Mucosa of descending colon (tissue), 3 donors: ENCODE measurements at regions not wholly inside any gene's neighbourhood (a gene's known extent, or its start where the extent isn't known, plus 50 kb on each side); places are given as distances from the start of the nearest gene placed in this dataset.

Source experiments
- ATAC-seq: fragments of 200-7000 bp; cut with Tn5 transposase; one replicate; pipeline ENCODE4 v1.9.1; 2020; ENCODE audit warnings: mild to moderate bottlenecking, moderate library complexity
- DNase-seq, 3 donors: peaks; one replicate each; pipeline ENCODE4 v3.0.0-alpha.2; 2020
- H3K36me3 ChIP-seq: fragments of 200-600 bp; one replicate; pipeline ENCODE4 v1.8.0; 2021; ENCODE audit warnings: low read depth, mild to moderate bottlenecking
- H3K4me1 ChIP-seq: fragments of 200-600 bp; one replicate; pipeline ENCODE4 v1.8.0; 2021; ENCODE audit warnings: low read depth, mild to moderate bottlenecking
- H3K4me3 ChIP-seq: fragments of 200-600 bp; one replicate; pipeline ENCODE4 v1.8.0; 2021; ENCODE audit warnings: mild to moderate bottlenecking
- H3K9me3 ChIP-seq: fragments of 200-600 bp; one replicate; pipeline ENCODE4 v1.8.0; 2021; ENCODE audit warnings: mild to moderate bottlenecking
- CTCF ChIP-seq: fragments of 200-600 bp; IDR thresholded peaks from one replicate; pipeline ENCODE4 v1.8.0; 2022; ENCODE audit warnings: antibody characterized with exemption, mild to moderate bottlenecking
- intact Hi-C, 2 donors: fragments of 100-400 bp; cut with DNase I in 1 of 2; cut with micrococcal nuclease in 1 of 2; formaldehyde crosslinking; loops; one replicate each; pipeline versions ENCODE4 v1.11.0 to v1.11.1; 2022; cut with DNase I, micrococcal nuclease
- donor health status: DM: no; HTN: no; CAD: no; lungs with moderate emphysema.
- donor health status: DM: no; HTN: no; CAD: no.
- donor health status: DM: no; HTN: yes; CAD: no.

GRCh38 chr13:107095876-107096275 is 527.9 kb upstream of the ARGLU1 start:
- no peaks in the 10 kb centered on the region for H3K36me3 ChIP-seq
- intact Hi-C loops: no loop called here
- ATAC-seq (no peak), DNase-seq (no peak)
- H3K4me3 ChIP-seq: no peak overlapping the region
- TF ChIP-seq CTCF: no peak
- no peaks in the 10 kb centered on the region for H3K4me1 ChIP-seq
- H3K9me3 ChIP-seq: no peaks in the 10 kb centered on the region

- no peak for ATAC-seq
- H3K36me3 ChIP-seq: no peaks in the 10 kb centered on the region
- no peaks in the 10 kb centered on the region for H3K9me3 ChIP-seq
- no peak for TF ChIP-seq CTCF
- no peak for DNase-seq
- no peaks in the 10 kb centered on the region for H3K4me1 ChIP-seq
- H3K4me3 ChIP-seq: no peak overlapping the region
- intact Hi-C loops: no loop called here
Observed at GRCh38 chr13:107091861-107092260, 523.9 kb upstream of the ARGLU1 start.

DNA sequence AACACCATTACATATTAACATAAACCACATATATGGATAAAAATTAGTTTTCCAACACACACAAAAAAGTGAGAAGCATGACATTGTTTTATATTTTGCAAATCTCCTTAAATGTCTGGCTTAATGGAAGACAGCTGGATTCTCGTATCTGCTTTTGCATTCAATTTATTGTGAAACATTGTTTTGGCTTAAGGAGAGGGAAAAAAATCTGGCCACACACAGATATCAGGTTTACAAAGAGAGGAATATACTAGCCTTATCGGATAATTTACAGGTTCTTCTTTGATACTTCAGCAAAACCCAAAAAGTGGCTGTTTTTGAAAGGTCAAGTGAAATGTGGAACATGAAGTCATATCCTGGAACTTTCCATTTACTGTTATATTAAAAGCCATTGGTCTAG is 523.5 kb upstream of the ARGLU1 start:
- TF ChIP-seq CTCF: no peak
- intact Hi-C loops: no loop called here
- DNase-seq: no peak
- Histone ChIP-seq H3K36me3 (no peaks in the 10 kb centered on the region), H3K4me1 (no peaks in the 10 kb centered on the region), H3K9me3 (no peaks in the 10 kb centered on the region), H3K4me3 (no peak overlapping the region)
- ATAC-seq: no peak

GRCh38 chr13:107088061-107088460 is 520.1 kb upstream of the ARGLU1 start:
- intact Hi-C loops: no loop called here
- H3K36me3 ChIP-seq: no peaks in the 10 kb centered on the region
- no peak overlapping the region for H3K4me3 ChIP-seq
- no peaks in the 10 kb centered on the region for H3K4me1 ChIP-seq
- no peak for TF ChIP-seq CTCF
- no peaks in the 10 kb centered on the region for H3K9me3 ChIP-seq
- DNase-seq (no peak), ATAC-seq (no peak)

DNA sequence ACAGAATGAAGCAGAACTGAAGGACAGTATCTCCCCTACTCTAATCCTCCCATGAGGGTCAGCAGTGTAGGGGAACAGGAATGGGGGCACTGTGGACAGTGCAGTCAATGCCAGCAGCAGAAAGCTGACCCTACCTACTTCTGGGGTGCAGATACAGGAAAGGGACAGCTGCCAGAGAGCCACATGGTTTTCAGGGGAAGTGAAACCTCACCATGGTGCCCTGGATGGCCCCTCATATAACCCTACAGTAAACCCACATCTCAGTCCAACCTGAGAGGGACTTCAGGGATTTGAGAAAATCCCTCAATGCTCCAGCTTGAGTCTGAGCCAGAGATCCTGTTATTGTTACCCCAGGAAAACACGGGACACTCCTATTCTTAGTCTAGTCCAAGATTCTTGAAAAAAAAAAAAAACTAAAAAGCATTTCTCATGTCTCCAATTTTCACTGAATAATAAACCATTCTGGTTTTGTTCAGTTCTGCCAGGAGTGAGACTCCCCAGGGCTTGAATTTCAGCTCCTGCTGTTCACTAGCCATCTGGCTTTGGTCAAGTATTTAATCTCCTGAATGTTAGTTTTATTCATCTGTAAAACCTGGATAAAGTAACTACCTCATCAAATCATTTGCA is 511.6 kb upstream of the ARGLU1 start:
- no peak overlapping the region for H3K4me3 ChIP-seq
- intact Hi-C loops: no loop called here
- H3K4me1 ChIP-seq: no peaks in the 10 kb centered on the region
- no peak for TF ChIP-seq CTCF
- H3K36me3 ChIP-seq: no peaks in the 10 kb centered on the region
- DNase-seq: no peak
- no peaks in the 10 kb centered on the region for H3K9me3 ChIP-seq
- no peak for ATAC-seq

DNA sequence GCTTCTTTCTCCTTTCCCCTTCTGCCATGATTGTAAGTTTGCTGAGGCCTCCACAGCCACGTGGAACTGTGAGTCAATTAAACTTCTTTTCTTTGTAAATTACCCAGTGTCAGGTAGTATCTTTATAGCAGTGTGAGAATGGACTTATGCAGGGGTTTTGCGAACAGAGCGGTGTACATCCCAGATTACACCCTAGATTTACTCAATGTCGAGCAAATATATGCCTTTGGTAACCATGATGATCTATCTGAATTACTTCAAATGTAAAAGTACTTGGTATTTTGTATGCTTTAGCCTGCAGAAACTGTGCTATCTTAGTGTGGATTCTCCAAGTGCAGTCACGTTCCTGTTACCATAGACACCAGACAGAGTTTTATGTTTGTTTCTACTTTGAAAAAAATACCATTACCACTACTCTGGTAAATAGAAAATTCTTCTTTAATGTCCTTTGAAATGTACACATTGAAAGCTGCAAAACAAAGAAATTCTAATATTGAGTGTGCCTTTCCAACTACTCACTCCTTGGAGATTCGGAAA is 510.4 kb upstream of the ARGLU1 start:
- ATAC-seq (no peak), DNase-seq (no peak)
- Histone ChIP-seq H3K4me1 (no peaks in the 10 kb centered on the region), H3K4me3 (no peak overlapping the region), H3K9me3 (no peaks in the 10 kb centered on the region), H3K36me3 (no peaks in the 10 kb centered on the region)
- intact Hi-C loops: no loop called here
- TF ChIP-seq CTCF: no peak
